ENCODE measurements at regions not wholly inside any gene's neighbourhood (a gene's known extent, or its start where the extent isn't known, plus 50 kb on each side); places are given as distances from the start of the nearest gene placed in this dataset.

- no peak for TF ChIP-seq EZH2 (IDR thresholded peaks at IDR 0.05; ENCODE audit: borderline replicate concordance, low read depth, low read length, severe bottlenecking)
- no peak for TF ChIP-seq CTCF (IDR thresholded peaks at IDR 0.05; ENCODE audit: borderline replicate concordance, extremely low read depth, low read length, poor library complexity, severe bottlenecking)
These were observed 97.2 kb upstream of the KCNK1 start for GRCh38 chr1:233516732-233517131.
